Heart left ventricle (tissue), 16 donors: ENCODE measurements at regions not wholly inside any gene's neighbourhood (a gene's known extent, or its start where the extent isn't known, plus 50 kb on each side); places are given as distances from the start of the nearest gene placed in this dataset.

Experiments used
- ATAC-seq, 4 donors: fragments of 200-7000 bp; cut with Tn5 transposase; one replicate each; pipeline ENCODE4 v1.9.1; 2020 to 2022; ENCODE audit warnings: moderate library complexity in 4 of 4, mild to moderate bottlenecking in 3 of 4, moderate number of reproducible peaks in 1 of 4
- DNase-seq, 5 donors: peaks; one replicate each; pipeline ENCODE4 v3.0.0-alpha.2; 2020
- H3K27ac ChIP-seq, 12 donors: fragments of 200-600 bp; sonication (generic) in 4 of 12; one replicate each; pipeline versions ENCODE4 v1.5.0 to v1.8.0; 2016 to 2022; ENCODE audit warnings: mild to moderate bottlenecking in 2 of 12
- H3K27me3 ChIP-seq, 9 donors: fragments of 200-600 bp; sonication (generic) in 2 of 9; one replicate each; pipeline versions ENCODE4 v1.5.1 to v1.8.0; 2016 to 2022; ENCODE audit warnings: mild to moderate bottlenecking in 3 of 9
- H3K36me3 ChIP-seq, 9 donors: fragments of 200-600 bp; sonication (generic) in 2 of 9; one replicate each; pipeline versions ENCODE4 v1.5.0 to v1.8.0; 2018 to 2022; ENCODE audit warnings: mild to moderate bottlenecking in 2 of 9
- H3K4me1 ChIP-seq, 12 donors: fragments of 200-600 bp; sonication (generic) in 4 of 12; one replicate each; pipeline versions ENCODE4 v1.5.0 to v1.8.0; 2016 to 2022; ENCODE audit warnings: mild to moderate bottlenecking in 3 of 12
- H3K4me3 ChIP-seq, 12 donors: fragments of 200-600 bp; sonication (generic) in 4 of 12; one replicate each; pipeline versions ENCODE4 v1.5.0 to v1.8.0; 2017 to 2022; ENCODE audit warnings: mild to moderate bottlenecking in 9 of 12, moderate library complexity in 4 of 12
- H3K9me3 ChIP-seq, 12 donors: fragments of 200-600 bp; sonication (generic) in 4 of 12; one replicate each; pipeline versions ENCODE4 v1.5.0 to v1.8.0; 2016 to 2022; ENCODE audit warnings: mild to moderate bottlenecking in 1 of 12
- POLR2A ChIP-seq, 2 donors: fragments of 450-650 bp; IDR thresholded peaks; one replicate each; pipeline ENCODE4 v1.6.1; 2017; ENCODE audit warnings: antibody characterized with exemption in 2 of 2, mild to moderate bottlenecking in 2 of 2, moderate library complexity in 2 of 2
- WGBS, 4 donors: extraction: QIAGEN DNeasy Blood & Tissue Kit in 2 of 4; methylation state at CpG; one replicate each; pipeline versions ENCODE4 v1.1.5 to v1.1.7; 2013 to 2018; 5-methylcytosine and 5-hydroxymethylcytosine counted together
- intact Hi-C, 10 donors: fragments of 100-400 bp; cut with DNase I; formaldehyde crosslinking; loops; one replicate each; pipeline versions ENCODE4 v1.11.1 to v1.14.2; 2022
- TF ChIP-seq, protein P1 (sequence below), 12 donors: fragments of 200-600 bp; sonication (generic) in 4 of 12; IDR thresholded peaks; one replicate each; pipeline versions ENCODE4 v1.5.0 to v1.8.0; 2018 to 2022; ENCODE audit warnings: antibody characterized with exemption in 12 of 12, mild to moderate bottlenecking in 5 of 12
- donor health status: ischemic (EF 13 %, LVEDD 7.1; RV severe dilation, severe dysfunction).
- donor health status: healthy with polysubstance abuse.
- donor health status: DM: no; HTN: yes; CAD: no.
- donor health status: DM: no; HTN: no; CAD: no.
- donor health status: ischemic (EF 25% LVEDD 6.9; RV normal size, moderate dysfunction).
- donor health status: ischemic (EF 25% LVEDD 5.7; RV mildly dilated, moderate dysfunction).
- donor health status: healthy.
- donor health status: DM: yes; HTN: yes; CAD: no.
- donor health status: ischemic (EF 35%, LVEDD 5.7; RV mildly dilated, moderate dysfunction).
- donor health status: nonischemic (EF 11% LVEDD 7.7; RV severe dilation, severe dysfunction).
- donor health status: DM: yes; HTN: yes; CAD: no.
- donor health status: PGD.
- donor health status: ischemic (EF 29% LVEDD 5.4; RV normal size, mild dysfunction).
- donor health status: nonischemic (EF 23%, LVEDD 6.1; RV moderate dilation, normal function).

GRCh38 chr20:56998438-56998837 lies 268.0 kb downstream of the BMP7 start:
- intact Hi-C loops, result no loop called here
- H3K4me1 ChIP-seq, result no peaks in the 10 kb centered on the region
- H3K27ac ChIP-seq, result no peak overlapping the region
- no peak overlapping the region for H3K4me3 ChIP-seq
- peaks cover 0 to 15% (median 0%) of the 10 kb centered on the region in 9 donors for H3K27me3 ChIP-seq
- peaks cover 0 to 19% (median 12%) of the 10 kb centered on the region in 12 donors for H3K9me3 ChIP-seq
- no peak for ATAC-seq
- WGBS, 4 donors, result 75 to 89% (median 84%) methylated on average over 1 to 3 of the region's 3 CpGs
- TF ChIP-seq POLR2A (IDR thresholded peaks at IDR 0.05), result no peak
- TF ChIP-seq, protein P1, sequence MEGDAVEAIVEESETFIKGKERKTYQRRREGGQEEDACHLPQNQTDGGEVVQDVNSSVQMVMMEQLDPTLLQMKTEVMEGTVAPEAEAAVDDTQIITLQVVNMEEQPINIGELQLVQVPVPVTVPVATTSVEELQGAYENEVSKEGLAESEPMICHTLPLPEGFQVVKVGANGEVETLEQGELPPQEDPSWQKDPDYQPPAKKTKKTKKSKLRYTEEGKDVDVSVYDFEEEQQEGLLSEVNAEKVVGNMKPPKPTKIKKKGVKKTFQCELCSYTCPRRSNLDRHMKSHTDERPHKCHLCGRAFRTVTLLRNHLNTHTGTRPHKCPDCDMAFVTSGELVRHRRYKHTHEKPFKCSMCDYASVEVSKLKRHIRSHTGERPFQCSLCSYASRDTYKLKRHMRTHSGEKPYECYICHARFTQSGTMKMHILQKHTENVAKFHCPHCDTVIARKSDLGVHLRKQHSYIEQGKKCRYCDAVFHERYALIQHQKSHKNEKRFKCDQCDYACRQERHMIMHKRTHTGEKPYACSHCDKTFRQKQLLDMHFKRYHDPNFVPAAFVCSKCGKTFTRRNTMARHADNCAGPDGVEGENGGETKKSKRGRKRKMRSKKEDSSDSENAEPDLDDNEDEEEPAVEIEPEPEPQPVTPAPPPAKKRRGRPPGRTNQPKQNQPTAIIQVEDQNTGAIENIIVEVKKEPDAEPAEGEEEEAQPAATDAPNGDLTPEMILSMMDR (IDR thresholded peaks at IDR 0.05), result no peak
- H3K36me3 ChIP-seq, result no peaks in the 10 kb centered on the region
- no peak for DNase-seq

DNA sequence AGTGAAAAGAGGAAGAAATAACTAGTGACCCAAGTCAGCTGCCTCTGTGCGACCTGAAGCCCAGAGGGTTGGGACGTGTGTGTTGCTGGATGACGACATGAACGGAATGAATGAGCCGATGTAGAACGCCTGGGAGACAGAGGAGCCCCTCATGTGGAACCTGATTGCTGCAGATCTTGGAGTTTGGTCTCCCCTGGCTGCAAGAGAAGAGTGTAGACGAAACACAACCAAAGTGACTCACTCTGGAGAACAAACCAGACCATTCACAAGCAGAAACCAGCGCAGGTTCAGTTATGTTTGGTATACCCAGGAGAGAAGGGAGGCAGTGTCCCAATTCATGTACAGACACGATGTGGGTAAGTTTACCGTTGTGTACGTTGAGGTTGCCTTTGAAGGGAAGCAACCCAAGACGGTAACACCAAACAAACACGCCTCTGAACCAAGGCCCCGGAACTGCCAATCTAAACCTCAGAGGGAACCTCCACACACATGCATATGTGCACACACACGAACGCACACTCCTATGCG lies 265.9 kb downstream of the BMP7 start:
- H3K27ac ChIP-seq, result no peak overlapping the region
- no peak for DNase-seq
- no peak overlapping the region for H3K4me3 ChIP-seq
- H3K36me3 ChIP-seq, result no peaks in the 10 kb centered on the region
- peaks cover 0 to 19% (median 12%) of the 10 kb centered on the region in 12 donors for H3K9me3 ChIP-seq
- intact Hi-C loops, result no loop called here
- no peaks in the 10 kb centered on the region for H3K4me1 ChIP-seq
- ATAC-seq, result no peak
- peaks cover 0 to 31% (median 3%) of the 10 kb centered on the region in 9 donors for H3K27me3 ChIP-seq
- no peak for TF ChIP-seq POLR2A (IDR thresholded peaks at IDR 0.05)
- TF ChIP-seq, protein P1 (IDR thresholded peaks at IDR 0.05), result no peak
- 82 to 86% (median 85%) methylated on average over 17 of the region's 17 CpGs for WGBS, 4 donors

DNA sequence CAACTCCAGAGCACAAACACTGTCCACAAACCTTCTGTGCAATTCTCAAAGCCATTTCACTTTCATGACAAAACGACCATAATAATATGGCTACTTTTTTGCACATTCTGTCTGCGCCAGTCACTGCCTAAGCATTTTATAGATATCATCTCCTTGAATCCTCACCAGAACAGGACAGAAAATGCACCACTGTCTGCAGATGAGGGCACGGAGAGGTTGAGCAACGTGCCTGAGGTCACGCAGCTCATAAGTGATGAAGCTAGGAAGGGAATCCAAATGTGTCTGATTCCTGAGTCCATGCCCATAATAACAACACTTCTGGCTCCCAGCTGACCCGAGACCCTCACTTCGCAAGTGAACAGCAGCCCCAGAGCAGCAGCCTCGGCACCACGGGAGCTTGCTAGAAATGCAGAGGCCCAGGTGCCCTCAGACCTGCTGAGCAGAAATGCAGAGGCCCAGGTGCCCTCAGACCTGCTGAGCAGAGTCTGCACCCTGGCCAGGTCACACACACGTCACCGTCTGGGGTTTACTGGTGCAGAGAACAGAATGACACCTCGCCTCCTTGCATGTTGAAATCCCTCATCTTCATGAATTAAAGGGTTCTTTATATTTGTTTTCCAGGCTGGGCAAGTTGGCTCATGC lies 265.2 kb downstream of the BMP7 start:
- Histone ChIP-seq H3K27me3 (peaks cover 0 to 32% (median 3%) of the 10 kb centered on the region in 9 donors), H3K4me3 (no peak overlapping the region), H3K9me3 (peaks cover 0 to 19% (median 12%) of the 10 kb centered on the region in 12 donors), H3K36me3 (no peaks in the 10 kb centered on the region), H3K27ac (no peak overlapping the region), H3K4me1 (no peaks in the 10 kb centered on the region)
- DNase-seq (no peak), ATAC-seq (no peak)
- TF ChIP-seq, protein P1 (IDR thresholded peaks at IDR 0.05), result no peak
- TF ChIP-seq POLR2A (IDR thresholded peaks at IDR 0.05), result no peak
- intact Hi-C loops, result no loop called here
- WGBS, 4 donors, result 67 to 79% (median 78%) methylated on average over 12 of the region's 12 CpGs

- Histone ChIP-seq H3K36me3 (no peaks in the 10 kb centered on the region), H3K27me3 (peaks cover 0 to 40% (median 6%) of the 10 kb centered on the region in 9 donors), H3K4me3 (no peak overlapping the region), H3K9me3 (peaks cover 0 to 19% (median 12%) of the 10 kb centered on the region in 12 donors), H3K4me1 (no peaks in the 10 kb centered on the region), H3K27ac (no peak overlapping the region)
- 75 to 81% (median 77%) methylated on average over 15 of the region's 15 CpGs for WGBS, 4 donors
- ATAC-seq (no peak), DNase-seq (no peak)
- TF ChIP-seq, protein P1 (IDR thresholded peaks at IDR 0.05), result no peak
- no peak for TF ChIP-seq POLR2A (IDR thresholded peaks at IDR 0.05)
- intact Hi-C loops, result no loop called here
These were observed 264.3 kb downstream of the BMP7 start for GRCh38 chr20:57002066-57002570.
